HCT116 (cell line): ENCODE measurements at regions not wholly inside any gene's neighbourhood (a gene's known extent, or its start where the extent isn't known, plus 50 kb on each side); places are given as distances from the start of the nearest gene placed in this dataset.

ENCODE experiments used
- POLR2A ChIP-seq: IDR thresholded peaks from 2 replicates; pipeline ENCODE4 v1.7.0; 2011; ENCODE audit warnings: borderline replicate concordance; ENCODE audit not compliant: insufficient read depth, insufficient read length; ENCODE audit errors: extremely low read depth
- SIN3A ChIP-seq: IDR thresholded peaks from 2 replicates; pipeline ENCODE4 v1.6.1; 2012; ENCODE audit warnings: low read depth

- TF ChIP-seq SIN3A (no peak), POLR2A (no peak)
These were observed 286.4 kb downstream of the PRDM5 start for GRCh38 chr4:120636120-120636630.
